ENCODE measurements at regions not wholly inside any gene's neighbourhood (a gene's known extent, or its start where the extent isn't known, plus 50 kb on each side); places are given as distances from the start of the nearest gene placed in this dataset.

GRCh38 chr15:96219681-96220080 lies 110.8 kb upstream of the NR2F2 start:
- Histone ChIP-seq H3K79me2 (ENCODE audit: insufficient read depth, low read length) (no peaks in the 10 kb centered on the region), H3K27me3 (ENCODE audit: insufficient read depth, low read length, poor library complexity, severe bottlenecking) (peaks cover 6% of the 10 kb centered on the region), H3K4me2 (ENCODE audit: low read depth, low read length, poor library complexity, severe bottlenecking) (no peak overlapping the region), H3K36me3 (ENCODE audit: insufficient read depth, low read length) (no peaks in the 10 kb centered on the region), H3F3A (ENCODE audit: low read depth) (no peaks in the 10 kb centered on the region), H3K9me2 (replicated peaks; ENCODE audit: low read depth, low read length) (no peaks in the 10 kb centered on the region), H3K4me3 (ENCODE audit: low read length, poor library complexity, severe bottlenecking) (no peak overlapping the region), H2AFZ (ENCODE audit: low read length) (no peak overlapping the region), H3K4me1 (ENCODE audit: insufficient read depth, low read length, poor library complexity, severe bottlenecking) (no peaks in the 10 kb centered on the region), H3K9ac (ENCODE audit: low read depth, low read length, poor library complexity, severe bottlenecking) (no peak overlapping the region), H3K9me3 (ENCODE audit: insufficient read depth, low read depth, low read length) (no peaks in the 10 kb centered on the region), H4K20me1 (ENCODE audit: insufficient read depth, low read length, poor library complexity, severe bottlenecking) (no peaks in the 10 kb centered on the region)
- TF ChIP-seq CTCF (conservative IDR thresholded peaks at IDR 0.05; ENCODE audit: low read length) (no peak), EZH2phosphoT487 (IDR thresholded peaks at IDR 0.05; ENCODE audit: borderline replicate concordance) (no peak)

GRCh38 chr15:96220657-96221056 lies 109.8 kb upstream of the NR2F2 start:
- no peak for TF ChIP-seq CTCF (conservative IDR thresholded peaks at IDR 0.05; ENCODE audit: low read length)
- TF ChIP-seq EZH2phosphoT487 (IDR thresholded peaks at IDR 0.05; ENCODE audit: borderline replicate concordance), result no peak
- no peak overlapping the region for H3K4me2 ChIP-seq (ENCODE audit: low read depth, low read length, poor library complexity, severe bottlenecking)
- H4K20me1 ChIP-seq (ENCODE audit: insufficient read depth, low read length, poor library complexity, severe bottlenecking), result no peaks in the 10 kb centered on the region
- no peak overlapping the region for H3K9ac ChIP-seq (ENCODE audit: low read depth, low read length, poor library complexity, severe bottlenecking)
- no peaks in the 10 kb centered on the region for H3K9me3 ChIP-seq (ENCODE audit: insufficient read depth, low read depth, low read length)
- H3K36me3 ChIP-seq (ENCODE audit: insufficient read depth, low read length), result no peaks in the 10 kb centered on the region
- no peaks in the 10 kb centered on the region for H3K4me1 ChIP-seq (ENCODE audit: insufficient read depth, low read length, poor library complexity, severe bottlenecking)
- no peaks in the 10 kb centered on the region for H3K79me2 ChIP-seq (ENCODE audit: insufficient read depth, low read length)
- peaks cover 6% of the 10 kb centered on the region for H3K27me3 ChIP-seq (ENCODE audit: insufficient read depth, low read length, poor library complexity, severe bottlenecking)
- no peak overlapping the region for H2AFZ ChIP-seq (ENCODE audit: low read length)
- no peaks in the 10 kb centered on the region for H3F3A ChIP-seq (ENCODE audit: low read depth)
- H3K4me3 ChIP-seq (ENCODE audit: low read length, poor library complexity, severe bottlenecking), result no peak overlapping the region
- H3K9me2 ChIP-seq (replicated peaks; ENCODE audit: low read depth, low read length), result no peaks in the 10 kb centered on the region

GRCh38 chr15:96222981-96223380 lies 107.5 kb upstream of the NR2F2 start:
- Histone ChIP-seq H3F3A (ENCODE audit: low read depth) (no peaks in the 10 kb centered on the region), H3K9me2 (replicated peaks; ENCODE audit: low read depth, low read length) (no peaks in the 10 kb centered on the region)
- TF ChIP-seq CTCF (conservative IDR thresholded peaks at IDR 0.05; ENCODE audit: low read length) (no peak), EZH2phosphoT487 (IDR thresholded peaks at IDR 0.05; ENCODE audit: borderline replicate concordance) (no peak)

More at GRCh38 chr15:96222981-96223380, 107.5 kb upstream of the NR2F2 start:
- H3K9me3 ChIP-seq (ENCODE audit: insufficient read depth, low read depth, low read length), result no peaks in the 10 kb centered on the region
- no peak overlapping the region for H2AFZ ChIP-seq (ENCODE audit: low read length)
- H3K4me3 ChIP-seq (ENCODE audit: low read length, poor library complexity, severe bottlenecking), result no peak overlapping the region
- peaks cover 6% of the 10 kb centered on the region for H3K27me3 ChIP-seq (ENCODE audit: insufficient read depth, low read length, poor library complexity, severe bottlenecking)
- H3K79me2 ChIP-seq (ENCODE audit: insufficient read depth, low read length), result no peaks in the 10 kb centered on the region
- H3K4me1 ChIP-seq (ENCODE audit: insufficient read depth, low read length, poor library complexity, severe bottlenecking), result no peaks in the 10 kb centered on the region
- H3K9ac ChIP-seq (ENCODE audit: low read depth, low read length, poor library complexity, severe bottlenecking), result no peak overlapping the region
- no peaks in the 10 kb centered on the region for H3K36me3 ChIP-seq (ENCODE audit: insufficient read depth, low read length)
- no peaks in the 10 kb centered on the region for H4K20me1 ChIP-seq (ENCODE audit: insufficient read depth, low read length, poor library complexity, severe bottlenecking)
- no peak overlapping the region for H3K4me2 ChIP-seq (ENCODE audit: low read depth, low read length, poor library complexity, severe bottlenecking)
